COLO668 (cell line): ENCODE measurements at regions not wholly inside any gene's neighbourhood (a gene's known extent, or its start where the extent isn't known, plus 50 kb on each side); places are given as distances from the start of the nearest gene placed in this dataset.
"Not testable (repeated sequence)": the region's sequence is repeated elsewhere in the genome, so short reads cannot be mapped to it uniquely, and the experiment has no call there.

ENCODE experiments used
- DNase-seq: peaks from one replicate; lab custom pipeline; 2025; ENCODE audit not compliant: unreplicated experiment; lab: John Stamatoyannopoulos, UW

DNA sequence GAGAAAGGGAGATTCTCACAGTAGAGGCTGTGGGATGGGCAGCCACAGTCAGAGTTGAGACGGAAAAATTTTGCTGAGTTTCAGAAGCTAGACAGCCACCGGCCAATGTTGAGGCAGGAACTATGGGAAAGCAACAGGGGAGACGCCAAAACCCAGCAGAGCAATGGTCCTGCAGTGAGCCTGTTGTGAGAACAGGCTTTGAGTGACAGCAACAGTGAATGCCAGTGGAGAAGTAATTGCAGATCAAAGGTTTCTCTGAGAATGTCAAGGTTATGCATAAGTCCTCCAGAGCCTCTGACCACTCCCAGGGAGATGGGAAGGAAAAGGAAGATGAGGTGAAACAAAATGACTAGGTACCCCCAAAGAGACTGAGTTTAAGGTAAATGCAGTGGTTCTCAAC, 54.2 kb upstream of the DAAM1 start:
- DNase-seq, result no peak

DNA sequence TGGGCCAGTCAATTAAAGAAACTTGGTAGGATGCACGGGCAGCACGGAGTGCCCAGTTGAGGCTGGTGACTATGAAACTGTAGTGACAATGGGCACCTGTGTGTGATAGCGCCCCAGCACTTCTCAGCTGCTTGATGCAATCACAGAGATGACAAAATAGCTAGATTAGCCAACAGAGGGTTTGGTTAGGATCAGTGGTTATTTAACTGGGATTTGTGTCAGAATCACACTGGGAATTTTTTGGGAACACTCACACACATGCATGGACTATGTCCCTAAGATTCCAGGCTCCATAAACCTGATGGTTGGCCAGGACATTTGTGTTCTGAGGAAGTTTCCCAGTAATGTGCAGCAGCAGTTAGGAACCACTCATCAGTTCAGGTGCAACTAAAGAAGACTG, 51.2 kb upstream of the DAAM1 start:
- DNase-seq, result no peak

DNA sequence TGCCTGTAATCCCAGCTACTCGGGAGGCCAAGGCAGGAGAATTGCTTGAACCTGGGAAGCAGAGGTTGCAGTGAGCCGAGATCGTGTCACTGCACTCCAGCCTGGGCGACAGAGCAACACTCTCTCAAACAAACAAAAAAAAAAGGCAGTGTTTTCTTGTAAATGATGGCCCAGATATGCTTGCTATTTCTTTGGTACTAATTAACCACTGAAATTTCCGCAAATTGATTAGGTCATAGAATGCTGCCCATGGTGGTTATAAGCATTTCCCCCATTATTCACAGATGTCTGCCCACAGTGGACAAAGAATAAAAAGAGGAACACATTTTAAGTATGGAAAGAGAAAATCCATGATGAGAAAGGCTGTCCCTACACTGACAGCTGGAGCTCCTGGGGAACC, 49.9 kb upstream of the DAAM1 start:
- not testable (repeated sequence) for DNase-seq
